SKM-1 treated with dmso at 0.1 percent for 144 hours (cell line): ENCODE measurements at regions not wholly inside any gene's neighbourhood (a gene's known extent, or its start where the extent isn't known, plus 50 kb on each side); places are given as distances from the start of the nearest gene placed in this dataset.
"Not testable (repeated sequence)": the region's sequence is repeated elsewhere in the genome, so short reads cannot be mapped to it uniquely, and the experiment has no call there.

Experiments
- DNase-seq: peaks from one replicate; lab custom pipeline; 2025; ENCODE audit not compliant: unreplicated experiment; lab: John Stamatoyannopoulos, UW

DNA sequence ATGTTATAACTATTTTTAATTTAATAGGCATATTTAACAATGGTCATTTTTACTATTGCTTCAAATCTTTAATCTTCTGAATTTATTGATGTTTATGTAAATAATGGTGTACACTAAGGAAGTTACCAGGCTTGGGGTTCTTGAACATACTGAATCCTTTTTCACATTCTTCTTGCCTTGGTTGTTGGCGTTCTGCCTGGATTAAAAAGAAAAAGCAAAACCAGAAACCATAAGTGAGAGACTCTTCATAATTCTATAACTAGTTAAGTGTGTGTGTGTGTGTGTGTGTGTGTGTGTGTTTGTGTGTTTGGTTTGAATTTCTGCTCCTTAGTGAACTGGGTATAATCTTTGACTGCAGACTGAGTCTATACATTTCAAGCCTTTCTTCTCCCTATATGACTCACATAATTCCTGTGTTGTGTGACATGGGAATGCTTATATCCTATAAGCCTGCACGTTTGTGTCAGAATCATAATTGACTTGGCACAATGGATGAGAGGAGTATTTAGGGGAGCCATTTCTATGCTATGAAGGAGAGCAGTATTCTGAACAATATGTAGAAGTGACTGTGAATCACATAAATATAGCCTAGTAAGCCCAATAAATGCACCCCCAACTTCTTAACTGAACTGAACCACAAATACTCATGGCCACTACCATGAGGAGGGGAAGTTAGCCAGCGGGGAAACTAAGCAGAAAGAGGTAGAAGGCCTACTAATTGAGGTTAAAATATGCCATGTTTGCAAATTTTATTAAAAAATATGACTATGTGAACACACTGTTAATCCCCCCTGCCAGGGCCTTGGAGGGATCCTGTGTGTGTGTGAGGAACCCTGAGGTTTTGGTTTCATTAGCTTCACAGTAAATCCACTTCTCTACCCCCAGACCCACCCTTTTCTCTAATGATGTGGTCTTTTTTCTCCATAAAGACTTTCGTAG lies 425.5 kb downstream of the BCKDHB start:
- no peak for DNase-seq

DNA sequence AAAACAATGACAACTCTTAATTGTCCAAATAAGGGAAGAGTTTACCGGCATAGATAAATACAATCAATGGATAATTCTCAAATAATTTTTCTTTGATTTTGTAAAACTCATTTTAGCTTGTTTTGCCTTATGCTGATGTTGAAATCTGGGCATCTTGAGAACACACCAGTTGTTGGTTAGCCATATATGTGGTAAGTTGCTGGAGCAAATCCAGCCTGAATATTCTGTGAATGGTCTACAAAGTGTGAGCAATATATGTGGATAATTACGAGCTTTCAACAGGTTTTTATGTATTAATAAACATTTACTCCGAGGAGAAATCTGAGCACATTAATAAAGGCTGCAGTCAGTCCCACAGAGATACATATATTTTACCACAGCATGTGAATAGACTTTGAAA lies 423.6 kb downstream of the BCKDHB start:
- DNase-seq, result no peak

DNA sequence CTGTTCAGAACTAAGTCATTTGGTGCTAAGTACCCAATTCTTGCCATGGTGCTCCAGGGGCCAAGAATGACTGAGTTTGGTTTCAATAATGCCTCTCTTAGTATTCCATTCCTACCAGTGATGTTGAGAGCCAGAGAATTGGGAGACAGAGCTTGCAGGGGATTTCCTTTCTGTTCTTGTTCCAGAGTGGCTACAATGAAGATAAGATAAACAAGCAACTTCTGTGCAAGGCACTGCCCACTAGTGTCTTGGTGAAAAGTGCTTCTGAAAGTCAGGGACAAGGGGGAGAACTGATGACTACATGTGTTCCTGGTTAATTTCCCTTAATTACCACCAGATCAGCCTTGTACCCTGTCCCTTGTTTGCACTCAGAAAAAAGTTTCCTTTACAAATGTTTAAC lies 421.6 kb downstream of the BCKDHB start:
- DNase-seq, result no peak

DNA sequence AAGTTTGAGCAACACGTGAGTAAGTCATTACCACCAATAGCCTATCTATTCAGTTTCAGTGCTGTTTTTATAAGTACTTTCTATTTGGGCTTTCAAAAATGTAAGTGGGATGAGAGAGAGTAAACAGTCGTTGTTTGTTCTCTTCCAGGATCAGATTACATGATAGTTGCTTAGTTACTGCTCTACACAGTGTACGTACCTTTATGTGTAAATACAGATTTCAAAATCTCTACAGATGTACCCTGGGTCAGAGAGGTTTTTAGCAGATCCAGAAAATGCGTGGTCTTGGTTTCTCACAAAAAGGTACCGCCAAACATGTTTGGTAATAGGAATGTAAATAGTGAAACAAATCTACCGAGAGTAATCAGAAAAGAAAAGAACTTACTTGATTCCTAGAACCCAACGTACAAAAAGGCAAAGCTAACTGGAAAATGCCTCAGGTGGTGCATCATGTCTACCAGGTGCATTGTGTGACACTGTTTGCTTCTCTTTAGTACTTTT lies 421.1 kb downstream of the BCKDHB start:
- no peak for DNase-seq

DNA sequence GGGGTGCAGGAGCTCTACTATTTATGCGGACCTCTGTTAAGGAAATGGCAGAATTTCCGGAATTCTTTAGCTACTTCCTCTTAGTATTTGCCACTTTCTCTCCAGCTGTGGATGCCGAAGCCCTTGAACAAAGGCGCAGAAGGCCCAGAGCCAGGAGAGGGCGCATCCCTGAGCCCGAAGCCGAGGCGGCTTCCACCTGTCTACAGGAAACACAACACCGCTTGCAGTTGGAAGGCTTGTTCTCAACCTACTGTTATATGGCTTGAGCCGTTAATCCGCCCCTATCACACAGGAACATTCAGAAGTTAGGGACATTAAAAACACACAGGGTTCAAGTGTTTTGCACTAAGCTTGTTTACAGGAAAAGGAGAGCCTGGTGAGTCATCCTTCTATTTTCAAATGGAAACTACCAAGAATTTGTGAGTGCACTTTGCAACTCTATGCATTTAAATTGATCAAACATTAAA lies 417.1 kb downstream of the BCKDHB start:
- DNase-seq, result no peak

DNA sequence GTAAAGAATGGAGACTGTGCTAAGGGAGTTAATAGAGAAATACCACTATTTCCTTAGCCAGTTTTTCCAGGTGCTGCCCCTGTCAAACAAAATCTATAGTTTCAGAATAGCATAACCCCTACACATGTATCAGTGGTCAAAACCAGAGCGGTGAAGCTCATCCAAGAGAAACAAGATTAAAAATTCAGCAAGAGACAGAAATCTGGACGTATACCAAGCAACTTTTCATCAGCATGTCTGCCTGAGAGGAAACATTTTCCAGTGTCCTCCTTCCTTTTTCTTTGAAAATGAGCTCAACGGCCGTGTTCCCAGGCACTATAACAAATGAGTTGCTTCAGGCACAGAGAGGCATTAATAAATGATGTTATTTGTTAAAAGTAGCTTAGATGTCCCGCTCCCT lies 416.5 kb downstream of the BCKDHB start:
- DNase-seq, result no peak

DNA sequence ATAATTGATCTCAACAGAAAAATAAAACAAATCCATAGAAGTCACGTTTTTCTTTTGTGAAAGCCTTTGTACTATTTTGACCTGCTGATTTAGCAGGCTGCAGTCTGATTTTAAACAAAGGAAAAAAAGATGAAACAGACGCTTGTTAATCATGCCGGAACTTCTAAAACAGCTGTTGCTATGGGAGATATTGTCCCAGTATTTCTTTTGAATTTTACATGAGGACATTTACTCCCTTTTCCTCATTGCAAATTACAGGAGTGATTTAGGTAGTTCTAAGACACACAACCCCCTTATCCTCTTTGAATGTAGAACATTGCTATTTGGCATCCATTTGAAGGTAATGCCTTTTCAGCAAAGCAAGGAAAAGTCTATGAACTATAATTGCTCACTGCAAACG lies 416.1 kb downstream of the BCKDHB start:
- DNase-seq, result no peak

DNA sequence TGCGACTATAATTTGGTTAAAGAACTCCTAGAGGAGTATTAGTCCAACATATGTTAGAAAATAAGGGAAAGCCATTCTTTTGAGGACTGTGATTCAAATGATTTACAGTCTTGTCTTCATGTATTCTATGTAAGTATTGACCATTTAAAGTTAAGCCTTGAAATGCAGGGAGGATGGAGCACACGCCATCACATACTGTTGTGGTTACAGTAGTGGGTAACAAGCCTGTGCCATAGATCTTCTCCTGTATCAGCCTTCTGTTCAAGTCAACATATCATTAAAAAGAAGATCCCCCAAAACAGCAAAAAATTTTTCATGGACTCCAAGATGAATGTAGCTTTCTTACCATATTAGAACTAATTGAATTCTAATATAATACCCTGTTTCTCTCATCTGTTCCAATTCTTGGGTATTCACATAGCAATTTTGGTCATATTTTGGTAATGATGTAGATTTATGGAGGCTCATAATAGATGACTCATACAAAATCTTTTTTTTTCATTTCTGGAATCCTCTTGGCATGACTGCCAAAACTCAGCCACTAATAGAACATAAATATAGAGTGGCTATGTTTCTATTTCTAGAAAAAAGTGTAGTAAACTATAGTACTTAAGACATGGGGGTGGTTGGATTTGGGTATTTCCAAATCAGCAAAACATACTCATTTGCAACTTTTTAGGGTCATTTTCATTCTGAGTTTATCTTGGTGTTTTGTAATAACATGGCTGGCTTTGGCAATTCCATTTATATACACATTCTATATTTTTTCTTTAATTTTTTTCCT lies 413.5 kb downstream of the BCKDHB start:
- no peak for DNase-seq

DNA sequence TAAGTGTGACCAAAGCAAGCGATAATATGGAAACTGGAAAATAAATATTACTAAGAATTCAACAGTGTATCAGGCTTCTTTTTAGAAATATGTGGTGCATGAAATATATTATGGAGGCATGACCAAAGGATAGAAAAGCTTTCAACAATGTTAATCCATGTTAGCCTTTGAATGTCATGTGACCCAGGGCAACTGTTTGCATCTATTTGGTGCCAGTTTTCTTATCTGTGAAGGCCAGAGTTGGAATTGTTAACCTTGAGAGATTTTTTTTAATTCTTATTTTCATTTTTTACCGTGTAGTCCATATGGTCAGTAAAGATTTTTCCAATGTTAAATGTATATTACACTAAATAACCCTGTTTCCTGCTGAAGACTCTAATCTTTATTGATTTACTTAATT lies 411.1 kb downstream of the BCKDHB start:
- no peak for DNase-seq

DNA sequence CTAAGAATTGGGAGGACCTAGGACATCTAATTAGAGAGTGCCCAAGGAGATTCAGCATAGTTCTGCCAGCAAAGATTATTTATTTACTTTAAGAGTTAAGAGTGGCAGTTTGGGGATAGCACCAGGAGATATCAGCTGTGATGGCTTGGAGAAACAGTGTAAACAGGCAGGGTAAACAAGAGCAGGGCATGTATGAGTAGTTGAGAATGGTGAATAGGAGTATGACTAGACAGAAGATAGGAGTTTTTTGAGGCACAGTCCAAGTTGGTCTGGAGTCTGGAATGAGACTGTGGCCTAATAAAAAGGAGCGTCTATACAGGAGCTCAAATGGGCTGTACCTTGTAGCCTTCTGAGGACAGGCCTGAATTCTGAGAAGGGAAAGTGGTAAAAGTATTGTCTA lies 404.1 kb downstream of the BCKDHB start:
- DNase-seq, result not testable (repeated sequence)

DNA sequence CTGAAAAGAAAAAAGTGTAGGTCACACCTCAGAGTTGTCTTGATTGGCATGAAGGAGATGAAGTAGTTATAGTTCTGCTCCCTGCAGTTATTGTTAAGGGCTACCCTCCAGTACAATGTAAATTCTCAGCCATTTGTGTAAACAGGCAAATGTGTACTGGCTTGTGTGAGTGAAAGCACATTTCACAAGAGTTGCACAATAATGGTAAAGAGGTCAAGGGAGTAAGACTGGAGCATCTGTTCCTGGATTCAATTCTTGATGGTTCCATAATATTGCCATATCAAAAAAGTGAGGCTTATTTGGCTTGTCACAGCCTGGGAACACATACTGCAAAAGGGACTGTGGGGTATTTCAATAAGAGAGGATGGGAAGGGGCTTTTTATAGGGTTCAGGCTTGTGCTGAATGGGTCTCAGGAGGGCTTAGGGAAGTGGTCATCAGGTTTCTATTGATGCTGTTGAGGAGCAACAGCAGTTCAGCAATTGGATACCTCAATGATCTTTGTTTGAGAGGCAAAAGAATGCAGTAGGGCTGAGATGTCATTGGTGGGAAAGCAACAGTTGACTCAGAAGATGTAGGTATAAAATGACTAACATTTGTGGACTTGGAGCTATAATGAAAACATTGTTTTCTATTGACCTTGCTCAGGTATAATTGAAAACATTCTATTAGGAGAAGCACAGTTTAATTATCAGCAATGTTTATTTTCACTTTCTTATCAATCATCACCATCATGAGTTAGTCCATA lies 402.6 kb downstream of the BCKDHB start:
- DNase-seq, result no peak

DNA sequence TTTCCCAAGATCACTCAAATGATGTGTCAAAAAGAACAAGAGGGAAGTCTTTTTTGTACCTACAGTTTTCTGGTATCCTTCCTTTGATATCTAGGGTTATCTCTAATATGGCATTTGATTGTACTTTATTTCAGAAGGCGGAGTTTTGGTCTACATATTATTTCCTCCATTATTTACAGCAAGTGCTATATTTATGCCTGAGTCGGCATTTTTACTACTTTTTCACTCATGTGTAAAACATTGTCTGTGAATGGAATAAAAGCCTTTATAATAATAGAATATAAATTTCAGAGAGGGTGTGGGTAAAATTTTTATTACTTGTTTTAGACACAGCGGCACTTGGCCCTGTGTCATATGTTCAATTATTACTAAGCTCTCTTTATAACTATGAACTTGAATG lies 398.4 kb downstream of the BCKDHB start:
- DNase-seq, result no peak

DNA sequence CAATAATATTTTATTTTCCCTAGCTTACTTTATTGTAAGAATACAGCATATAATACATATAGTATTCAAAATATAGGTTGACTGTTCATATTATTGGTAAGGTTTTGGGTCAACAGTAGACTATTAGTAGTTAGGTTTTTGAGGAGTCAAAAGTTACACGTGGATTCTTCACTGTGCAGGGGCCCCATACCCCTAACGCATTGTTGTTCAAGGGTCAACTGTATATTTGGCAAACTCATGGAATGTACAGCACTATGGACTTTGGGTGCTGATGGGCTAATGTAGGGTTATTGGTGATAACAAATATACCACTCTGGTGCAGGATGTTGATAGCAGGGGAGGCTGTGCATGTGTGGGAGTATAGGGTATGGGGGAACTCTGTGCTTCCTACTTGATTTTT lies 397.2 kb downstream of the BCKDHB start:
- no peak for DNase-seq

DNA sequence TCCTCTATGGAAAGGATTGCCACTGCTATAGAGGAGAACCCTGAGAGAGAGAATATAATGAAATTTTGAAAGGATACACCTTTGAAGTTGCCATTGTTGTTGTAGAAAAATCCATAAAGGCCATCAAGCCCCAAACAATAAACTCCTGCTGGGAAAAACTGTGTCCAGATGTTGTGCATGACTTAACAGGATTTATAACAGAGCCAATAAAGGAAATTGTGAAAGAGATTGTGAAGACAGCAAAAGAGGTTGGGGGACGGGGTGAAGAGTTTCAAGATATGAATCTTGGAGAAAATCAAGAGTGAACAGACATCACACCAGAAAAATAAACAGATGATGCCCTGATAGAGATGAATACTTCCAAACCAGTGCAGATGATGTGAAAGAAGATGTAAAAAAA lies 396.4 kb downstream of the BCKDHB start:
- DNase-seq, result no peak

DNA sequence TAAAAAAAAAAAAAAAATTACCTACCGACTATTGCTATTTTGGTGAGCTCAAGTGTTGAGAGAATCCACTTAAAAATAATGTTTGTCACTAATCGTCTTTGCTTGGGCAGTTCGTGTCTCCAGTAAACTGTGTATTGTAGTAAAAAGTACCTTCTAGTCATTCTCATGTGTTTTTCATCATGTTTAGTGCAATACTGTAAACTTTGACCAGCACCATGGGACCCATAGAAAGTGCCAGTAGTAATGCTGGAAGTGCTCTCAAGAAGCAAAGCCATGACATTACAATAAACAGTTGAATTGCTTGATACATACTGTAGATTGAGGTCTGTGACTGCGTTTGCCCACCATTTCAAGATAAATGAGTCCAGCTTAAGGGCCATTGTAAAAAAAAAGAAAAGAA lies 395.2 kb downstream of the BCKDHB start:
- no peak for DNase-seq

DNA sequence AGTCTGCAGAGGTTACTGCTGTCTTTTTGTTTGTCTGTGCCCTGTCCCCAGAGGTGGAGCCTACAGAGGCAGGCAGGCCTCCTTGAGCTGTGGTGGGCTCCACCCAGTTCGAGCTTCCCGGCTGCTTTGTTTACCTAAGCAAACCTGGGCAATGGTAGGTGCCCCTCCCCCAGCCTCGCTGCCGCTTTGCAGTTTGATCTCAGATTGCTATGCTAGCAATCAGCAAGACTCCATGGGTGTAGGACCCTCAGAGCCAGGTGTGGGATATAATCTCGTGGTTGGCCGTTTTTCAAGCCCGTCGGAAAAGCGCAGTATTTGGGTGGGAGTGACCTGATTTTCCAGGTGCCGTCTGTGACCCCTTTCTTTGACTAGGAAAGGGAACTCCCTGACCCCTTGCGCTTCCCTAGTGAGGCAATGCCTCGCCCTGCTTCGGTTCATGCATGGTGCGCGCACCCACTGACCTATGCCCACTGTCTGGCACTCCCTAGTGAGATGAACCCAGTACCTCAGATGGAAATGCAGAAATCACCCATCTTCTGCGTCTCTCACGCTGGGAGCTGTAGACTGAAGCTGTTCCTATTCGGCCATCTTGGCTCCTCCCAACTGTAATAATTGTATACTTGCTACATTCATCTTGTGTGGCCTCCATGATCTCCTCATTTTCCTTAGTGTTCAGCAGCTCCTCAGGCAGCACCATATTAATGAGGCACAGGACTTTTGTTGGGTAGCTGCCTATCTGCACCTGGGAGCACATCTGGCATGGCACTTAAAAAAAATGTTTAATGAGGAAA lies 391.4 kb downstream of the BCKDHB start:
- not testable (repeated sequence) for DNase-seq

DNA sequence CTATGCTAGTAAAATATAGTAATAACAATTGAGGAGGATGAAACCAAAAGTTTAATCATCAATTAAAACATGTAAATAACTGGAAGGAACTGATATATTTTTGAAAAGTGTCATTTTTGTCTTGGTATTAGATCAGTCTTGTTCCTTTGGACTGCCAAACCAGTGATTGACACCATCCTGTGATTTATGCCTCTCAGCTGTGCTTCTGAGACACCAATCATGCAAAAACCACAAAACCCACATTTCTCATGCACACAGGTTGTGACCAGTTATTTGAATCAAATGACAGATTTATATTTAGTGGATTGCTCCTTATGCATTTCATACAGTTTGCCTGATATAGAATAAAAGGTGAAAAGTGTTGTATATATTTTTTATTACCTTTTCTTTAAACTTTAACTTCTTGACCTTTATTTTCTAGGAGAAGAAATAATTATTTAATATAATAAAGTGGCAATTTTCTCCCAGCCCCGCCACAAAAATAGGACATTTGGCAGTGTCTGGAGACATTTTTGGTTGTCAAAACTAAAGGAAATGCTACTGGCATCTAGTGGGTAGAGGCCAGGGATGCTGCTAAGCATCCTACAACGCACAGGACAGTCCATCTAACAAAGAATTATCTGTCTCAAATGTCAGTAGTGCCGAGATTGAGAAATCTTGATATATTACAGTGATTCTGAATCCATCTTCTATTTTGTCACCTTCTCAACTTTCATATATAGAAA lies 383.6 kb downstream of the BCKDHB start:
- DNase-seq, result no peak

DNA sequence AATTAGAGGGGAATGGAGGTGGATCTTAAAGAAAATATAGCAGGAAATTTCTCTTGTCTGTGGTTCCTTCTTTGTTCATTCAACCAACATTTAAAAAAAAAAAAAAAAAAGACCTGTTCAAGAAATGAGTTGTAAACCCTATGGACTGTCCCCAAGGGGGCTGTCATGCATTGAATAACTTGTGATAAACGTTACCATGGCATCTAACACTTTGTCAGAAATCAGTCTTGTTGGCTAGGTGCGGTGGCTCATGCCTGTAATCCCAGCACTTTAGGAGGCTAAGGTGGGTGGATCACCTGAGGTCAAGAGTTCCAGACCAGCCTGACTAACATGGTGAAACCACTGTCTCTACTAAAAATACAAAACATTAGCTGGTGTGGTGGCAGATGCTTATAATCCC lies 381.7 kb downstream of the BCKDHB start:
- no peak for DNase-seq

DNA sequence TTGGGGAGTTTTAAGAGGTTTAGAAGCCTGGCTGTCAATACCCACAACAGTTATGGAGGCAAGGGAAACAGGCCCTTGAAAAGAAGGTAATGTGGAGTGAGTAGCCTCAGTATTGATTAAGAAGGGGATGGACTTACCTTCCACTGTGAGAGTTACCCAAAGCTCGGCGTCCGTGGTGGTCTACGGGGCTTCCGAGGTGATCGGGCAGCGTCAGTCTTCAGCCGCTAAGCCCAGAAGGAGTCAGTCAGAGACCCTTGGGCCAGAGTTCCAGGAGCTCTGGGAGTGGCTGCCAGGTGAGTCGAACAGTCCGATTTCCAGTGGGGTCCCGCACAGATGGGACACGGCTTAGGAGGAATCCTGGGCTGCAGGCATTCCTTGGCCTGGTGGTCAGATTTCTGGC lies 379.0 kb downstream of the BCKDHB start:
- DNase-seq, result not testable (repeated sequence)

DNA sequence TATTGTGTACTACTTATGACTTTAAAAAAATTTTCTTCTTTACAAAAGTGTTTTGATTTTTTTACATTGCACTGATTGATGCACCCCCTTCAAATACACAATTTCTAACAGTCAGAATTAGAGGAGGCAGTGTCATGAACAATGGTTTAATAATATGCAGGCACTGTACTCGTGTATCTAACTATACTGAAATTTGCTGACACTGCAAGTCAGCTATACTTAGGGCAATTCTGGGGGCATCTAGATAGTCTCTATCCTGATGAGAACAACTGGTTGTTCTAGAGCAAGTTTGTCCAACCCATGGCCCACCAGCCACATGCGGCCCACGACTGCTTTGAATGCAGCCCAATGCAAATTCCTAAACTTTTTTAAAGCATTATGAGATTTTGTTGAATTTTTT lies 375.6 kb downstream of the BCKDHB start:
- no peak for DNase-seq
